ENCODE measurements at regions not wholly inside any gene's neighbourhood (a gene's known extent, or its start where the extent isn't known, plus 50 kb on each side); places are given as distances from the start of the nearest gene placed in this dataset.
"Not testable (repeated sequence)": the region's sequence is repeated elsewhere in the genome, so short reads cannot be mapped to it uniquely, and the experiment has no call there.

DNA sequence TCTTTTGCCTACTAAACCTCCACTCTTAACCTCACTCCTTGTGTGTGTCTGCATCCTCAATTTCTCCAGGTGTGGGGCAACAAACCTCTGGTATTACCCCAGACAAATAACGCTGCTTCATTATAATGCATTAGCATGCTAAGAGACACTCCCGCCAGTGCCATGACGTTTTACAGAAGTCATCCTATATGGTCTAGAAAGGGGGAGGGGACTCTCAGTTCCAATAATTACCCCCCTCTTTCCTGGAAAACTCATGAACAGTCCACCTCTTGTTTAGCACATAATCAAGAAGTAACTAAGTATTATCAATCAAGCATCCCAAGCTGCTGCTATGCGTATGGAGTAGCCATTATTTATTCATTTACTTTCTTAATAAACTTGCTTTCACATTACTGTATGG is 364.5 kb downstream of the TYW1 start:
- DNase-seq, result no peak

DNA sequence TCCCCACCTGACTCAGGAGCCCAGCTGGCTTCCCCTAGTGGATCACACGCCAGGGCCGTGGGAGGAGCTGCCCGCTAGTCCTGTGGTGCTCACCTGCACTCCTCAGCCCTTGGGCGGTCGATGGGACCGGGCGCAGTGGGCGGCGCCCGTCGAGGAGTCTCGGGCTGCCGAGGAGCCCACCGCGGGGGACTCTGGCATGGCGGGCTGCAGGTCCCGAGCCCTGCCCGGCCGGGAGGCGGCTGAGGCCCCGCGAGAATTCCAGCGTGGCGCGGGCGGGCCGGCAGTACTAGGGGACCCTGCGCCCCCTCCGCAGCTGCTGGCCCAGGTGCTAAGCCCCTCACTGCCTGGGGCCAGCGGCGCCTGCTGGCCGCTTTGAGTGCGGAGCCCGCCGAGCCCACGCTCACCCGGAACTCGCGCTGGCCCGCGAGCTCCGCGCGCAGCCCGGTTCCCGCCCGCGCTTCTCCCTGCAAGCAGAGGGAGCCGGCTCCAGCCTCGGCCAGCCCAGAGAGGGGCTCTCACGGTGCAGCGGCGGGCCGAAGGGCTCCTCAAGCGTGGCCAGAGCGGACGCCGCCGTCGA is 367.9 kb downstream of the TYW1 start:
- no peak for DNase-seq

DNA sequence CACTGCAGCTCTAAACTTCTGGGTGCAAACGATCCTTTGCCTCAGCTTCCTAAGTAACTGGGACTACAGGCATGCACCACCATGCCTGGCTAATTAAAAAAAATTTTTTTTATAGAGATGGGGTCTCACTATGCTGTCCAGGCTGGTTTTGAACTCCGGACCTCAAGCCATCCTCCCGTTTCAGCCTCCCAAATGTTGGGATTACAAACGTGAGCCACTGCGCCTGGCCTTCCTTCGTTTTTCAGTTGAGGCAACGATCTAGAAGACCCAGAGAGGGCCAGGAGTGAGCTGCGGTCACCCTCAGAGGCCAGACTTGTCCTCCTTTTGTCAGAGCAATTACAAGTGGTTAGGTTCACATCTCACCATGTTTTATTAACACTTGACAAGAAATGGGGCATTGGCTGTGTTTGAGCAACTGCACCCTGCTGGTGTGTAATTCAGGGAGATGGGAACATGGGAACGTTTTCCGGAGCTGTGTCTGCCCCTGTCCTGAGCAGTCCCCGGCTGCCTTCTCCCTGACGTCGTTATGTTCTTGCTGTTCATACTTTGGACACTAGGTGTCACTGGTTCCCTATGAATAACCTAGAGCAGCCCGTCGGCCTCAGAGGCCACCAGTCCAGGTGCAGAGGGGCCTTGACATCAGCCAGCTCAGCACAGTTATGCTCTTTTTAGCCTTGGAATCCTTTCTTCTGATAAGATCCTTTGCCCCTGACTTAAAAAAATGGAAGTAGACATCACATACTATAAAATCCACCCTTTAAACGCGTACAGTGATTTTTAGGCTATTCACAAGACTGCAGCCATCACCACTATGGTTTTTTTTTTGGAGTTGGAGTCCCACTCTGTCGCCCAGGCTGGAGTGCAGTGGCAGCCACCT is 375.0 kb downstream of the TYW1 start:
- DNase-seq, result peak; percentile 25

DNA sequence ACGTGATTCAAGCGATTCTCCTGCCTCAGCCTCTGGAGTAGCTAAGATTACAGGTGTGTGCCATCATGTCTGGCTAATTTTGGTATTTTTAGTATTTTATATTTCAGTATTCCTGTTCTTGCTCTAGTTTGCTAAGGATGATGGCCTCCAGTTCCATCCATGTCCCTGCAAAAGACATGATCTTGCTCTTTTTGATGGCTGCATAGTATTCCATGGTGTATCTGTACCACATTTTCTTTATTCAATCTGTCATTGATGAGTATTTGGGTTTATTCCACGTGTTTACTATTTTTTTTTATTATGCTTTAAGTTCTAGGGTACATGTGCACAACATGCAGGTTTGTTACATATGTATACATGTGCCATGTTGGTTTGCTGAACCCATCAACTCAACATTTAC is 376.8 kb downstream of the TYW1 start:
- DNase-seq, result not testable (repeated sequence)

DNA sequence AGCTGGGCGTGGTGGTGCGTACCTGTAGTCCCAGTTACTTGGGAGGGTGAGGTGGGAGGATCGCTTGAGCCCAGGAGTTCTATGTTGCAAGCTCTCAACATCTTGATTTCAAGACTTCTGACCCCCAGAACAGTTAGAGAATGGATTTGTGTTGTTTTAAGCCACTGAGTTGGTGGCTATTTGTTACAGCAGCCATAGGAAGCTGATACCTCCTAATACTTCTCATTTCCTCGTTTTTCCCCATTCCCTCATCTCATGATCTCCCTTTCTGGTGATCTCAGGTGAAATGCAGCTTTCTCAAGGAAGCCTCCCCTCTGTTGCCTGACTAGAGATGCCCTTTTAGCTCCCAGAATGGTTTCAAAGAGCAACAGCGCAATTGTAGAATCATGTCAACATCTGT is 378.8 kb downstream of the TYW1 start:
- DNase-seq, result no peak

DNA sequence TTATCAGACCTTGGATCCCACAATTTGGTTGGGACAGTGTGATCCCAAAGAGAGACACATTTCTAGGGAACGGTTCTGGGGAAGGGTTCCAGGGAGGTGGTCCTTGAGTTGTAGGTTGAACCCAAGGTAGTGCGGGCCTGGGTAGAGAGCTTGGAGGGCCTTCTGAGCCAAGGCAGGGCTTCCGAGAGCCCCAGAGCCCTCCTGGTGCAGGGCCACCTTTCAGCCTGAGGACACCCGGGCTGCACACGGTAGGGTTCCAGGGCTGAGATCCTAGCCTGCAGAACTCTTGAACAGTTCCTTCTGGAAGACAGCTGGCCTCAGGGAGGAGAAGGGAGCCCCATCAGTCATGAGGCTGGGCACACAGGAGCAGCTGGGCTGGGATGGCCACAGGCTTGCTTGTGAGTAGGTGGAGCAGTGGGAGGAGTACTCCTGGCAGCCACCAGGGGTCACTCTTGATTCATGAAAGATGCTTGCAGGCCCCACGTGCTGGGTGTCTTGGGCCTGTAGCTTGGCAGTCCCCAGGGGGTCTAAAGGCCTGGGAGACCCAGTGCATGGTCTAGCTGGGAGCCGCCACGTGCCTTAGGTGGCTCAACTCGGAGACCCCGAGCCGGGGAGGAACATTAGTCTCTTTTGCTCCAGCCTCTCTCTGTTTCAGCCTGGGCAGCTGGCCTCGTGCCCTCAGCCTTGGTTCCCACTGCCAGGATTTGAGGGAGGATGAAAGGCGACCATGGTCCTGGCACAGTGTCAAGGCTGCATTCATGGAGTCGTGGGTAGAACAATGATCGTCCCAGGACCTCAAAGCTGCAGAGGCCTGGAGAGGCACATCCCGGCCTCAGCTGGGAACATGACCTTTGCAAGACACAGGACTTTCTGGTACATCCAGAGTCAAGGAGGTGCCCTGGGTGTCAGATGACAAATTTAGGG is 381.6 kb downstream of the TYW1 start:
- peak; percentile 41 for DNase-seq

DNA sequence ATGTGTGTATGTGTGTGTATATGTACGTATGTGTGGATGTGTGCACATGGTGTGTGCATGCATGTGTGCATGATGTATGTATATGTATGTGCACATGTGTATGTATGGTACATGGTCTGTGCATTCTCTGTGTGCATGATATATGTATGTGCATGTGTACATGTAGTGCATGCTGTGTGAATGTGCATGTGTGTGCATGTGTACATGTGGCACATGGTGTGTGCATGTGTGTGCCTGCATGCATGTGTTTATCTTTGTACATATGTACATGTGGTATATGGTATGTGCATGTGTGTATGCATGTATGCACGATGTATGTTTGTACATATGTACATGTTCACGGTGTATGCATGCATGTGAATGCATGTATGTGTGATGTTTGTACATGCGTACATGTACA is 383.7 kb downstream of the TYW1 start:
- DNase-seq, result no peak

DNA sequence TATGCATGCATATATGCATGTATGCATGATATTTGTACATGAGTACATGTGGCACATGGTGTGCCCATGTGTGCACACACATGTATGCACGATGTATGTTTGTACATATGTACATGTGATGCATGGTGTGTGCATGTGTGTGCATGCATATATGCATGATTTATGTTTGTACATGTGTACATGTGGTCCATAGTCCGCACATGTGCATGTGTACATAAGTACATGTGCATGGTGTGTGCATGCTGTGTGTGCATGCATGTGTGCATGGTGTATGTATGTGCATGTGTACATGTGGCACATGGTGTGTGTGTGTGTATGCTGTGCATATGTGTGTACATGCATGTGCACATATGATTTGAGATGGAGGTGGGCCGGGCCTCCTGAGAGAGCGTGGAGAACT is 384.2 kb downstream of the TYW1 start:
- no peak for DNase-seq

DNA sequence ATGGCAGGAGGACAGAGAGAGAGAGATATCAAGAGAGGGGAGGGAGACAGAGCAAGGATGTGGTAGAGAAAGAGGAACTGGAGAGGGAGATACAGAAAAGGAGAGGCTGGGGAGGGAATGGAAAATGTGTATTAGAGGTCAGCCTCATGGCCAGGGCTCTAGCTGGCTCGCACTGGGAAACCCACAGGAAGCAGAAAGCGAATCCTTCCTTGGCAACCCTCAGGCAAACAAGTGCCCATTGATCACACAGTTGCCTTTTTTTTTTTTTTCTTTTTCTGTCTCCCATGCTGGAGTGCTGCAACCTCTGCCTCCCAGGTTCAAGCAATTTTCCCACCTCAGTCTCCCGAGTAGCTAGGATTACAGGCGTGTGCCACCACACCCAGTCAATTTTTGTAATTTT is 391.2 kb downstream of the TYW1 start:
- no peak for DNase-seq

DNA sequence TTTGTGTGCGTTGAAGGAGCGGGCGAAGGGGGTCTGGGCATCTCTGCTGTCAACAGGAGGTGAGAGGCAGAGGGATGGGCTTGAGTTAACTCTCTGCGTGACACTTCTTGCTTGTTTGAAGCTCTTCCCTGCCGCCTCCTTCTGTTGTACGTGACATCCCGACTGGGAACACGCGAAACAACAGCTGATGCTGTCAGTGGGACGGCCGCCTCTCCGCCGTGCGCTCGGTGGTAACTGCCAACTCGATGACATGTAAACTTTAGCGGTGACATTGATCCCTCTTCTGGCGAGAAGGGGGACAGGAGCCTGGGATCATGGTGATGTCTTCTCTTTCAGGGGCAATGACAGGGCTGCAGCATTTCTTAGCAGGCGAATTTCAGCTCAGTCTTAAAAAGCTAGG is 394.5 kb downstream of the TYW1 start:
- no peak for DNase-seq

DNA sequence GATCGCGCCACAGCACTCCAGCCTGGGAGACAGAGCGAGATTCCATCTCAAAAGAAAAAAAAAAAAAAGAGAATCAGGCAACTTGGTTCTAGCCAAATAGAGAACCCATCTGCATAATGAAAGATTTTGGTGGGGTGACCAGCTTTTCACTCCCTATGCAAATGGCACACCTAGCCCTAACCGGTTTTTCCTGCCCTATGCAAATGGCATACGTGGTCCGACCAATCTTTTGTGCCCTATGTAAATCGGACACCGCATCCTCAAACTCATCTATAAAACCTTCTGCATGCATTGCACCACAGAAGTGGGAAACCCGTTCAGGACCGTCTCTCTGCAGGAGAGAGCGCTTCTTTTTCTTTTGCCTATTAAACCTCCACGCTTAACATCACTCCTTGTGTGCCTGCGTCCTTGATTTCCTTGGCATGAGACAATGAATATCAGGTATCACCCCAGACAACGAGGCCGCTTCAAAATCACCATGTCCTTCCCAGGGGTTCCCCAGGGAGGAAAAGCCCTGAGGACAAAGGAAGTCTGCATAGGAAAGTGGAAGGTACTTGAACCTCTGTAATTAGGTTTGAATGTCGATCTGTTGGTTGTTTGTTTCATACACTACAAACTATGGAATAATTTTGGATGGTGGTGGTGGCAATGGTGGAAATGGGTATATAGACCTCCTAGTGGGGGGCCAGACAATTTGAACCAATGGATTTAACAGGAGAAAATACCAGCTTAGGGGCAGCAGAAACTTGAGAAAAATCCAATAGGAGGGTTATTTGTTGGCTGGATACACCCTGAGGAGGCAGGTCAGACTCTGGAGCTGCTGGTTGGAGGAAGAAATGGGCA is 396.2 kb downstream of the TYW1 start:
- DNase-seq, result no peak

DNA sequence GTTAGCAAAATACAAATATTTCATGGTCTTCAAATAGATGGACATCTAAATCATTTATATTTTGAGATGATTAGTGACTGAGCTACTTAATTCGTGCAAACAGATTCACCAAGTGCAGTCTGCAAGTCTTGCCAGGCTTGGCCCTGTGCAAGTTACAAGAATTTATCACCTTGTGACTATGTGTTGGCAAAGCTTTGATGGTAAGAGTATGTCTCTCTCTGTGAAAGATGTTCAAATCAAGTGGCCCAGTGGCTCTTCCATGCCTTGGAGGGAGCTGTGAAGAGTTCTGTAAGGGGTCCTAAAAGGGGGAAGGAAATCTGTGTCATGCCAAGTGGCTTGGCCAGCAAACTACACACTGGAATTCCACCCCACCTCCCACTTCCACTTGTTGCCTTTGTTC is 397.3 kb downstream of the TYW1 start:
- DNase-seq, result no peak

DNA sequence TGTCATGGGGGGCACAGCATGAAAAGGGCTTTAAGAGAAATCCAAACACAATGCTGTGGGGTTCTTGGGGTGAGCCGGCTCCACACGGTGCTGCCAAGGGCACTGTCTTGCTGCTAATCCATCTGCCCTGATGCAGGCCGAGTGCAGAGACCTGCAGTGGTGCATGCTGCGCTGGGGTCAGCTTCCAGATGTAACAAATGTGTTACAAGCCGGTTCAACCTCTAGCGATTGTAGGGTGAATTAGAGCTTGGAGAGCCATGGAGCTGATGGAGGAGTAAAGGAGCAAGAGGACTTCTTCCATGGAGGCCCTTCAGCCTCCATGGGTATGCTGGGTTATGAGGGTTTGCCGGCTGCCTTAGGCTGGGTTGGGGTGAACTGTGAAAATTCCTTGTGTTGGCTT is 402.3 kb downstream of the TYW1 start:
- DNase-seq, result no peak

DNA sequence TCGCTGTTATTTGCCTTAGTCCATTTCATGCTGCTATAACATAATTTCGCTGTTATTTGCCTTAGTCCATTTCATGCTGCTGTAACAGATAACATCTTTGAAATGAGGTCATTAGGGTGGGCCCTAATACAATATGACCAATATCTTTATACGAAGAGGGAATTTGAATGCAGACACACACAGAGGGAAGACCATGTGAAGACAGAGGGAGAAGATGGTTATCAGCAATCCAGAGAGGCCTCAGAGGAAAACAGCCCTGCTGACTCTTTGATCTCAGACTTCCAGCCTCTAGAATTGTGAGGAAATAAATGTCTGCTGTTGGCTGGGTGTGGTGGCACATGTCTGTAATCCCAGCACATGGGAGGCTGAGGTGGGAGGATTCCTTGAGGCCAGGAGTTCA is 404.9 kb downstream of the TYW1 start:
- no peak for DNase-seq

DNA sequence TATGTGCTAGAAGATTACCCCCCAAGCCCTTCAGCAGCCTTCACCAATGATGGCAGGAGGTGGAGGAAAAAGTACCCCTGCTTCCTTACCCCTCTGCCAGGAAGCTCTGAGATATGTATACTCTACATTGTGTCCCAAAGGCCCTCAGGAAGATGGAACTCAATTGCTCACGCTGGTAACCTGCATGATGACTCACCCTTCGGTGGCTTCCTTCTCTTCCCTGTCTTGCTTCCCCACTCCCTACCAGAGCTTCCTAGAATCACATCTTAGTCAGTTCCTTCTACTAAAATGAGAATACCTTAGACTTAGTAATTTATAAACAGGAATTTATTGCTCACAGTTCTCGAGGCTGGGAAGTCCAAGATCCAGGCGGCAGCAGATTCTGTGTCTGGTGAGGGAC is 405.6 kb downstream of the TYW1 start:
- DNase-seq, result no peak

DNA sequence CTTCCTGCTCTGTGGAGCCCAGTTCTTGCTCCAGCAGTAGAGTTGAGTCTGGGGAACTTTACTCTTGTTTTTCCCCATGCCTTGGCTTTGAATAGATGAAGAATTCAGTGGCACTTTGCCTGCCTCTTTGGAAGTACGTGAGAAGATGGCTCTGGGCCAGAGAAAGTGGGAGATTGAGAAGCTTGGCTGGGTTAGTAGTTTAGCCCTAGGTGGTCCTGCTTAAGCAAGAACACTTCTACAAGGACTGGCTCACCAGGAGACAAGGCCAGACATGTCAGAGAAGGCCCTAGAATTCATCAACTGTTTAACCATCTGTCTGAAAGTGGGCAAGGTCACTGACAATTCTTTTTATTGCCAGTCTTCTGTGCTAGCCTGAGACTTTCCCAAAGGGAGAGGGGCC is 410.3 kb downstream of the TYW1 start:
- DNase-seq, result no peak

DNA sequence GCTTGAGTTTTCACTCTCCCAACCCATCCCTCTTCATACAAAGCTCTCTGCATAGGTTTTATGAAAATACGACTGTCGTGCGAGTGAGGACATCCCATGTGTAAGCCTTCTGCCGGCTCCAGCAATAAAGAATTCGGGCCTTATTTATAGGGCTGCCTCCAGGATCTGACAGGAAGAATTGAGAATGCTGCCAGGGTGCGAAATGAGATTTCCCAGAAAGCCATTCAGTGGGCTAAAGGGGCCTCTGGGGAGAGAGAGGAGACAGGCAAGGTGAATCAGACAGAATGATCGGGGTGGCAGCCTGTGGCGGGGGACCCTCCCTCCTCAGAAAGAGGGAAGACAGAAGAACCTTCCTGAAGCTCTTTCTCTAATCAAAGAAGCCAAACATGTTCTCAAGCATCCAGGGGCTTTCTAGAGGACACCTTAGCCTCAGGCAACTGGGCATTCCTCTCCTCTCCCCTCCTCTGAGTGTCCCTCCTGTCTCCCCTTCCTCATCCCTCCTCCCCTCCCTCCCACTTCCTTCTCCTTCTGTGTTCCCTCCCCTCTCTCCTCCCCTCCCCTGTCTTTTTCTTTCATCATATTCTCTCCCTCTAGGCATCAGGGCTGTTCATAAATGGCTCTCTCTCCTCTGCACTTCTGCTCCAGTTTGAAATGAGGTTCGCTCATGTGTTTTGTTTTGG is 410.9 kb downstream of the TYW1 start:
- DNase-seq, result no peak

DNA sequence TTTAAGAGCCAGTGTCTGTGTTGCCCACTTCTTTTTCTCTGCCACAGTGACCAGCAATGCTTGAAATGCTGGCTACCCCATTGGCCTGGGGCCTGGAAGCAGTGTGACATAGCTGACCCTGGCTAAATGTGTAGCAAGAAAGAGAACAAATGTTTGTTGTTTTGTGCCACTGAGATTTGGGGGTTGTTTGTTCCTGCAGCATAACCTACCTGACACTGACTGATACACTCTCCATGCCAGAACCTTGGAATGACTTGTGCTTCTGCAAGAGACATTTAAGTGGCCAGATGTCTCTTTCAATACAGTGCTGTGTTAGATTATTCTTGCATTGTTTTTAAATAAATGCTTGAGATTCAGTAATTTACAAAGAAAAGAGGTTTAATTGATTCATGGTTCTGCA is 411.5 kb downstream of the TYW1 start:
- DNase-seq, result no peak

DNA sequence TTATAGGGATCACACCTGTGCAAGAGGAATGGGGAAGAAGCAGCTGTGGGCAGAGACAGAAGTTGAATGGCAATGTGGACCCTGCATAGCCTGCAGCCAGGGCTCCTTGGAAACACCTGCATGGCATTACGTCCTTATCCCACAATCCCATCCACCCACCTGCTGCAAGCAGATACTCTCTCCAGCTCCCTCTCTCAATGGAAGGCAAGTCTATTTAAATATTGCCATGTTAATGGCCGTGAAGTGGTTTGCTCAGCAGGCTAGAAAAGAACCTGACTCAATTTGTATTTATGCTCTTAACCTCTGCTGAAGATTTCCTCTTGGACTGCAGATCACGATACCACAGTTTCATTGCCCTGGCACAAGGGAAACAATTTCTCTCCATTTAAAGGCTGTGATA is 417.0 kb downstream of the TYW1 start:
- no peak for DNase-seq

DNA sequence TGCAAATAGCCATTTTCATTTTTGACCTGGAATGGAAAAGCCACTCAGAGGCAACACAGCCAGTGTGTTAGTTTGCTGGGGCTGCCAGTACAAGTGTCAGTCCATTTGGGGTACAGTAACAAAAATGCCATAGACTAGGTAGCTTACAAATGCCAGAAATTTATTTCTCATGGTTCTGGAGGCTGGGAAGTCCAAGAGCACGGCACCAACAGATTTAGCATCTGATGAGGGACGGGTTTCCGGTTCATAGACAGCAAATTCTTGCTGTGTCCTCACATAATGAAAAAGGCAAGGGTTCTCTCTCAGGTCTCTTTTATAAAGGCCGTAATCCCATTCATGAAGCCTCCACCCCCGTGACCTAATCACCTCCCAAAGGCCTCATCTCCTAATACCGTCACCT is 418.2 kb downstream of the TYW1 start:
- no peak for DNase-seq

DNA sequence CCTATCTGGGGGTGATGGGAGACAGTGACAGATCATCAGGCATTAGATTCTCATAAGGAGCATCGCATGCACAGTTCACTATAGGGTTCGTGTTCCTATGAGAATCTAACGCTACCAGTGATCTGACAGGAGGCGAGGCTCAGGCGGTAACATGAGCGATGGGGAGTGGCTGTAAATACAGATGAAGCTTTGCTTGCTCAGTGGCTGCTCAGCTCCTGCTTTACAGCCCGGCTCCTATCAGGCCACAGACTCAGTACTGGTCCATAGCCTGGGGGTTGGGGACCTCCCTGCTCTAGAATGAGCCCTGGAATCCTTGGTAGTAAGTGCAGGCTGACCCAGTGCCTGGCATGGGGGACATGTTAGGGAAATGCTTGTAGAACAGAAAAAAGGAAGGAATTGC is 426.0 kb downstream of the TYW1 start:
- no peak for DNase-seq

DNA sequence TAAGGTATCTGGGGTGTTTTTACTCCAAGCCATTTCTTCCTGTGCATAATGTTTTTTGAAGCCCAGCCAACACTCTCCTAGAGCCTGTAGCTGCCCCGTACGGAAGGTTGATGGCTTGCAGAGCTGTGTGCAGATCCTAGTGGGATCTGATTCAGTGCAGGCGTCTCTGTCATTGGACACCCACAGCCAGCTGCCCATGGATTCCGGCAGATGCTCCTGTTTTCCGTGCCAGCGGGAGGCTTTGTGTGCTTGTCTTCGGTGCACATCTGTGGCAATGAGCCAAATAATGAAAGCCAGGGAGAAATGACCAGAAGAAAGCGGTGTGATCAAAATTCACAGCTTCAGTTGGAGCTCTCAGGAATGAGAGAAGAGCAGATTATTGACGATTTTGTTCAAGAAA is 426.4 kb downstream of the TYW1 start:
- no peak for DNase-seq
